Ascending aorta (tissue), 2 donors: ENCODE measurements at regions not wholly inside any gene's neighbourhood (a gene's known extent, or its start where the extent isn't known, plus 50 kb on each side); places are given as distances from the start of the nearest gene placed in this dataset.
A peak's percentile ranks its signal among the peaks of the same experiment; 100 is the strongest.
"Not testable (repeated sequence)": the region's sequence is repeated elsewhere in the genome, so short reads cannot be mapped to it uniquely, and the experiment has no call there.

Experiments
- DNase-seq, 2 donors: peaks; one replicate each; pipeline ENCODE4 v3.0.0-alpha.2; 2019; ENCODE audit warnings: low spot score in 2 of 2
- H3K27ac ChIP-seq, 2 donors: fragments of 200-600 bp; sonication (generic); one replicate each; pipeline ENCODE4 v1.5.1; 2016 to 2017; ENCODE audit warnings: mild to moderate bottlenecking in 1 of 2
- H3K27me3 ChIP-seq: fragments of 200-600 bp; sonication (generic); one replicate; pipeline ENCODE4 v1.5.1; 2017
- H3K36me3 ChIP-seq, 2 donors: fragments of 200-600 bp; sonication (generic); one replicate each; pipeline ENCODE4 v1.5.1; 2016
- H3K4me1 ChIP-seq, 2 donors: fragments of 200-600 bp; sonication (generic); one replicate each; pipeline ENCODE4 v1.5.1; 2016 to 2017; ENCODE audit warnings: mild to moderate bottlenecking in 1 of 2
- H3K4me3 ChIP-seq, 2 donors: fragments of 200-600 bp; sonication (generic); one replicate each; pipeline ENCODE4 v1.5.1; 2016 to 2017; ENCODE audit warnings: mild to moderate bottlenecking in 1 of 2
- H3K9me3 ChIP-seq, 2 donors: fragments of 200-600 bp; sonication (generic); one replicate each; pipeline ENCODE4 v1.5.1; 2016
- CTCF ChIP-seq, 3 experiments: fragments of 200-600 bp in 2 of 3; fragments of 450-650 bp in 1 of 3; sonication (generic) in 2 of 3; IDR thresholded peaks; one replicate each; pipeline ENCODE4 v1.5.1; 2016 to 2019; ENCODE audit warnings: antibody characterized with exemption in 3 of 3, mild to moderate bottlenecking in 1 of 3, moderate library complexity in 1 of 3
- intact Hi-C: fragments of 100-400 bp; cut with DNase I; formaldehyde crosslinking; loops from one replicate; pipeline ENCODE4 v1.15.1; 2023

- no peak for TF ChIP-seq CTCF (IDR thresholded peaks at IDR 0.05)
- no peaks in the 10 kb centered on the region for H3K4me1 ChIP-seq
- H3K9me3 ChIP-seq, result no peaks in the 10 kb centered on the region
- H3K27ac ChIP-seq, result no peak overlapping the region
- no peak for DNase-seq
- H3K36me3 ChIP-seq, result no peaks in the 10 kb centered on the region
- intact Hi-C loops, result loop anchor here (5.0 kb wide), 1 partner anchor 33 kb away; no protein-coding TSS in a partner anchor
- H3K4me3 ChIP-seq, result no peak overlapping the region
- H3K27me3 ChIP-seq, result no peaks in the 10 kb centered on the region
Observed at GRCh38 chr4:17029432-17029831, 131.0 kb upstream of the LDB2 start.

- H3K27me3 ChIP-seq, result no peaks in the 10 kb centered on the region
- no peak overlapping the region for H3K4me3 ChIP-seq
- peak in 1 of 2 donors; percentile 70 for DNase-seq
- intact Hi-C loops, result loop anchor here (5.0 kb wide), 1 partner anchor 35 kb away; no protein-coding TSS in a partner anchor
- TF ChIP-seq CTCF (IDR thresholded peaks at IDR 0.05), result no peak
- no peaks in the 10 kb centered on the region for H3K9me3 ChIP-seq
- H3K4me1 ChIP-seq, result no peaks in the 10 kb centered on the region
- H3K27ac ChIP-seq, result no peak overlapping the region
- no peaks in the 10 kb centered on the region for H3K36me3 ChIP-seq
Observed at GRCh38 chr4:17027495-17027894, 129.1 kb upstream of the LDB2 start.

DNA sequence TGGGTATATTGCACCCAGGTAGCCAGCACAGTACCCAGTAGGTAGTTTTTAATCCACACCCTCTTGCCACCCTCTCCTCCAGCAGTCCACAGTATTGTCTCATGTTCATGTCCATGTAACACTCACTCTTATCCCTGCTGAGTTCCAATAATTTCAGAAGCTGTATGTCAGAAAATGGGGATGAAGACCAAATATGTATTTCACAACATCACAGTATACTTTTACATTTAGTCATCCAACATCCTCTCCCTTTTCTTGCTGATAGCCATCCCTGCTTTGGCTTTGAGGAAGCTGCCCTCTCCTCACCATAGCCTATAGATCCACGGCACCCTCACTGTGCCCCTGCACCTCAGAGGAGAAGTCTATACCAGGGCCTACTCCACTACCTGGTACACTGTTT lies 126.0 kb upstream of the LDB2 start:
- Histone ChIP-seq H3K27me3 (no peaks in the 10 kb centered on the region), H3K9me3 (no peaks in the 10 kb centered on the region), H3K4me1 (no peaks in the 10 kb centered on the region), H3K4me3 (no peak overlapping the region), H3K27ac (no peak overlapping the region), H3K36me3 (no peaks in the 10 kb centered on the region)
- no peak for DNase-seq
- intact Hi-C loops, result no loop called here
- no peak for TF ChIP-seq CTCF (IDR thresholded peaks at IDR 0.05)

DNA sequence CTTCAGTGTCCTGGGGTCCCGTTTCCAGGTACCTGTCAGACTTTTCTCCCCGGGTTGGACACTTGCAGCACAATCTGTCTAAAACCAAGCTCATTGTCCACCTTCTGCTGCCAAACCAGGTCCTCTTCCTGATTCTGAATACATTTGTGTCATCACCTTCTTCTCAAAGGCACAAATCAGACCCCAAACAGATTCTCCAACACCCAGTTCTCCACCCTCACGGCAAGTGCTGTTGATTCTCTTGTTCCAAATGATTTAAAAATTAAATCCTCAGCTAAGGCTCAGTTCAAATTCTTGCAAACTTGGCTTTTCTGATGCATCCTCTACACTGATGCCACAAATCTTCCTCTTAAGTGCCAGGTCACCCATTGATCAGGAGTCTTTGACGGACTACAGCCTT lies 122.5 kb upstream of the LDB2 start:
- no peaks in the 10 kb centered on the region for H3K9me3 ChIP-seq
- no peak for DNase-seq
- no peak overlapping the region for H3K4me3 ChIP-seq
- no peak for TF ChIP-seq CTCF (IDR thresholded peaks at IDR 0.05)
- no peaks in the 10 kb centered on the region for H3K27me3 ChIP-seq
- intact Hi-C loops, result no loop called here
- H3K36me3 ChIP-seq, result no peaks in the 10 kb centered on the region
- no peaks in the 10 kb centered on the region for H3K4me1 ChIP-seq
- H3K27ac ChIP-seq, result no peak overlapping the region

DNA sequence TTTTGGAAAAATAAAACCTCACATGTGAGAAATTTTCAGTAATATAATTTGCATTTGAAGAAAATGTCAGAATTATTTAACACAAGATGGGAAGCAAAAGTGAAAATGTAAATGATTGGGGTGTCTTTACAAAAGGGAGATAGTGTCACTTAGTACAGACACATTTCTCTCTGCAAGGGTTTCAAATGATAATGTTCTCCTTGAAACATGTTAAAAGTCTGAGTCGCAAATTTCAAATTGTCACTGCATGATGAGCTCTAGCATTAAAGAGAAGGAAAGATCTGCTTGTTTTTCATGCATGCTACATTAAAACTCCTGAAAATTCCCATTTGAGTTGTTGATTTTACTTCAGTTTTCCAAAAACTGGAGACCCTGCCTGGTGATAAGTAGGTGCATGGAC lies 122.0 kb upstream of the LDB2 start:
- Histone ChIP-seq H3K27ac (no peak overlapping the region), H3K36me3 (no peaks in the 10 kb centered on the region), H3K4me1 (no peaks in the 10 kb centered on the region), H3K27me3 (no peaks in the 10 kb centered on the region), H3K4me3 (no peak overlapping the region), H3K9me3 (no peaks in the 10 kb centered on the region)
- TF ChIP-seq CTCF (IDR thresholded peaks at IDR 0.05), result no peak
- no peak for DNase-seq
- intact Hi-C loops, result no loop called here

GRCh38 chr4:17018621-17019020 lies 120.2 kb upstream of the LDB2 start:
- H3K27me3 ChIP-seq, H3K4me3 ChIP-seq, H3K4me1 ChIP-seq, DNase-seq, H3K36me3 ChIP-seq, H3K27ac ChIP-seq, H3K9me3 ChIP-seq, intact Hi-C loops: not testable (repeated sequence)
